GM23338 (cell line): ENCODE measurements at regions not wholly inside any gene's neighbourhood (a gene's known extent, or its start where the extent isn't known, plus 50 kb on each side); places are given as distances from the start of the nearest gene placed in this dataset.

Source experiments
- ATAC-seq: fragments of 200-7000 bp; cut with Tn5 transposase; 3 replicates; pipeline ENCODE4 v1.9.1; 2020
- DNase-seq: peaks from one replicate; pipeline ENCODE4 v3.0.0-alpha.2; 2015; ENCODE audit warnings: low spot score
- H2AFZ ChIP-seq: fragments of 200-600 bp; sonication (generic); 2 replicates; pipeline ENCODE4 v1.8.0; 2016; ENCODE audit warnings: antibody characterized with exemption, mild to moderate bottlenecking, moderate library complexity
- H3F3A ChIP-seq: fragments of 200-600 bp; sonication (generic); replicated peaks from 2 replicates; pipeline ENCODE4 v1.8.0; 2017; ENCODE audit warnings: antibody characterized with exemption, mixed run types, low read depth
- H3K27ac ChIP-seq: fragments of 200-600 bp; sonication (generic); 2 replicates; pipeline ENCODE4 v1.6.1; 2016; ENCODE audit warnings: low read depth
- H3K27me3 ChIP-seq: fragments of 200-600 bp; sonication (generic); 2 replicates; pipeline ENCODE4 v1.8.0; 2016; ENCODE audit warnings: mild to moderate bottlenecking, mixed run types, moderate library complexity; ENCODE audit not compliant: insufficient read depth
- H3K36me3 ChIP-seq: fragments of 200-600 bp; sonication (generic); 2 replicates; pipeline ENCODE4 v1.8.0; 2016; ENCODE audit warnings: mild to moderate bottlenecking; ENCODE audit not compliant: insufficient read depth
- H3K4me1 ChIP-seq: fragments of 200-600 bp; sonication (generic); 2 replicates; pipeline ENCODE4 v1.8.0; 2016; ENCODE audit warnings: mild to moderate bottlenecking, moderate library complexity; ENCODE audit not compliant: insufficient read depth
- H3K4me2 ChIP-seq: fragments of 200-600 bp; sonication (generic); 2 replicates; pipeline ENCODE4 v1.7.1; 2017; ENCODE audit warnings: mixed run types
- H3K4me3 ChIP-seq: fragments of 200-600 bp; sonication (generic); 2 replicates; pipeline ENCODE4 v1.6.1; 2016; ENCODE audit warnings: mixed run types
- H3K79me2 ChIP-seq: fragments of 200-600 bp; sonication (generic); replicated peaks from 2 replicates; pipeline ENCODE4 v1.8.0; 2017; ENCODE audit warnings: mild to moderate bottlenecking; ENCODE audit not compliant: insufficient read depth
- H3K9me2 ChIP-seq: fragments of 200-600 bp; sonication (generic); 2 replicates; pipeline ENCODE4 v1.8.0; 2017; ENCODE audit not compliant: insufficient read depth
- H4K20me1 ChIP-seq: fragments of 200-600 bp; sonication (generic); replicated peaks from 2 replicates; pipeline ENCODE4 v1.8.0; 2017; ENCODE audit warnings: mild to moderate bottlenecking; ENCODE audit not compliant: insufficient read depth
- H3K27ac Mint-ChIP-seq: 2 replicates; pipeline ENCODE4 v1.8.0; 2020; ENCODE audit warnings: inconsistent platforms, mild to moderate bottlenecking, moderate library complexity, mixed read lengths
- H3K27me3 Mint-ChIP-seq: 3 replicates; pipeline ENCODE4 v1.8.0; 2022; ENCODE audit warnings: low read depth, mild to moderate bottlenecking, moderate library complexity, mixed read lengths, inconsistent platforms; ENCODE audit not compliant: insufficient read depth, poor library complexity
- H3K36me3 Mint-ChIP-seq: 3 replicates; pipeline ENCODE4 v1.8.0; 2021; ENCODE audit warnings: low read depth, mild to moderate bottlenecking, inconsistent platforms, moderate library complexity, mixed read lengths
- H3K4me1 Mint-ChIP-seq: 3 replicates; pipeline ENCODE4 v1.8.0; 2020; ENCODE audit warnings: mild to moderate bottlenecking, inconsistent platforms, mixed read lengths
- H3K4me3 Mint-ChIP-seq: 3 replicates; pipeline ENCODE4 v1.8.0; 2021; ENCODE audit warnings: moderate library complexity, mild to moderate bottlenecking, inconsistent platforms, mixed read lengths
- H3K9me3 Mint-ChIP-seq: 3 replicates; pipeline ENCODE4 v1.8.0; 2020; ENCODE audit warnings: moderate library complexity, mild to moderate bottlenecking, inconsistent platforms, mixed read lengths
- CREB1 ChIP-seq: fragments of 250-450 bp; sonication (Bioruptor Pico); IDR thresholded peaks from 2 replicates; pipeline ENCODE4 v1.5.0; 2020; ENCODE audit warnings: low read depth, mild to moderate bottlenecking, moderate library complexity
- ETS1 ChIP-seq: IDR thresholded peaks from 2 replicates; pipeline ENCODE4 v1.6.1; 2016; ENCODE audit warnings: antibody characterized with exemption
- EZH2 ChIP-seq: fragments of 200-600 bp; sonication (generic); IDR thresholded peaks from one replicate; pipeline ENCODE4 v1.8.0; 2017; ENCODE audit warnings: antibody characterized with exemption, mild to moderate bottlenecking, low read depth; ENCODE audit not compliant: unreplicated experiment
- EZH2phosphoT487 ChIP-seq: fragments of 200-600 bp; sonication (generic); IDR thresholded peaks from one replicate; pipeline ENCODE4 v1.8.1; 2018; ENCODE audit warnings: antibody characterized with exemption; ENCODE audit not compliant: unreplicated experiment
- JUNB ChIP-seq: IDR thresholded peaks from one replicate; pipeline ENCODE4 v1.6.1; 2016; ENCODE audit warnings: antibody characterized with exemption; ENCODE audit not compliant: unreplicated experiment
- NANOG ChIP-seq: IDR thresholded peaks from 2 replicates; pipeline ENCODE4 v1.6.1; 2016; ENCODE audit warnings: antibody characterized with exemption, borderline replicate concordance
- POLR2AphosphoS5 ChIP-seq: IDR thresholded peaks from 2 replicates; pipeline ENCODE4 v1.6.1; 2016; ENCODE audit warnings: antibody characterized with exemption, low read depth
- REST ChIP-seq: IDR thresholded peaks from one replicate; pipeline ENCODE4 v1.6.1; 2018; ENCODE audit warnings: antibody characterized with exemption; ENCODE audit not compliant: unreplicated experiment
- STAT1 ChIP-seq: IDR thresholded peaks from one replicate; pipeline ENCODE4 v1.6.1; 2016; ENCODE audit warnings: antibody characterized with exemption; ENCODE audit not compliant: unreplicated experiment
- ZNF114 ChIP-seq: fragments of 250-450 bp; sonication (Bioruptor Pico); IDR thresholded peaks from 2 replicates; pipeline ENCODE4 v1.5.0; 2020; ENCODE audit warnings: mild to moderate bottlenecking, moderate library complexity
- ZNF331 ChIP-seq: fragments of 250-450 bp; sonication (Bioruptor Pico); IDR thresholded peaks from 2 replicates; pipeline ENCODE4 v1.5.0; 2020; ENCODE audit warnings: low read depth, mild to moderate bottlenecking, moderate library complexity
- TF ChIP-seq, protein P1 (sequence below): fragments of 250-450 bp; sonication (Bioruptor Pico); IDR thresholded peaks from 2 replicates; pipeline ENCODE4 v1.5.0; 2020; ENCODE audit warnings: mild to moderate bottlenecking, moderate library complexity

DNA sequence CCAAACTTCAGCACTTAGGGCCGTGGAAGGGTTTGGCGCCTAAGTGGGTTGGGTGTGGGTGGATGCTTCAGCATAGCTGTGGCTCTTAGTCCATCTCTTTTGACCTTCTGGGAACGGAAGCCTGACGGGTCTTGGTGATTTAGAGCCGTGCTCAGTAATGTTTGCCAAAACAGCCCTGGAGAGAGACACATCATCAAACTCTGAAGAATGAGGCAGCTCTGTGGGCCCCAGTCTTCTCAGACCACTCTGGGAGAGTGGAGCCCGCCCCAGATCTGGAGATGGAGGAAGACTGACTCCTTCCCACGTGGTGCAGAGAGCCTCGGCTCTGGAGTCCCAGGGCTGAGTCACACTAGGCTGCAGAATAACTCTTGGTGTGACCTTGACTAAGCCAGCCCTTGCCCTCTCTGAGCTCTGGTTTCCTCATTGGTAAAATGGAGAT is 168.9 kb downstream of the C11orf91 start:
- Histone ChIP-seq H3K36me3 (no peaks in the 10 kb centered on the region; the same call in 1 of the 2 replicates), H3F3A (no peaks in the 10 kb centered on the region), H2AFZ (no peak overlapping the region), H3K27ac (no peak overlapping the region), H3K9me2 (no peaks in the 10 kb centered on the region), H3K27me3 (no peaks in the 10 kb centered on the region), H4K20me1 (no peaks in the 10 kb centered on the region), H3K4me1 (no peaks in the 10 kb centered on the region; the same call in 1 of the 2 replicates), H3K79me2 (no peaks in the 10 kb centered on the region), H3K4me3 (no peak overlapping the region), H3K4me2 (no peak overlapping the region)
- TF ChIP-seq STAT1 (no peak), ZNF114 (no peak), JUNB (no peak)
- no peak for DNase-seq
- no peaks in the 10 kb centered on the region; the same call in 2 of the 3 replicates for H3K36me3 Mint-ChIP-seq
- no peaks in the 10 kb centered on the region for H3K27me3 Mint-ChIP-seq
- no peak overlapping the region for H3K4me3 Mint-ChIP-seq
- peaks cover 7% of the 10 kb centered on the region; the same call in 2 of the 3 replicates for H3K9me3 Mint-ChIP-seq
- H3K27ac Mint-ChIP-seq = no peak overlapping the region
- no peak for ATAC-seq
- no peaks in the 10 kb centered on the region for H3K4me1 Mint-ChIP-seq

- peaks cover 2% of the 10 kb centered on the region; the same call in 1 of the 3 replicates for H3K4me1 Mint-ChIP-seq
- Histone ChIP-seq H3K4me1 (no peaks in the 10 kb centered on the region; the same call in 1 of the 2 replicates), H3K27ac (no peak overlapping the region), H3K4me2 (no peak overlapping the region), H4K20me1 (no peaks in the 10 kb centered on the region), H3K27me3 (no peaks in the 10 kb centered on the region), H3K36me3 (no peaks in the 10 kb centered on the region; the same call in 1 of the 2 replicates), H3K79me2 (no peaks in the 10 kb centered on the region), H3F3A (no peaks in the 10 kb centered on the region), H3K4me3 (no peak overlapping the region), H2AFZ (no peak overlapping the region), H3K9me2 (no peaks in the 10 kb centered on the region)
- no peak for DNase-seq
- no peaks in the 10 kb centered on the region for H3K27me3 Mint-ChIP-seq
- no peak overlapping the region for H3K4me3 Mint-ChIP-seq
- no peak for ATAC-seq
- no peak overlapping the region for H3K27ac Mint-ChIP-seq
- no peaks in the 10 kb centered on the region; the same call in 2 of the 3 replicates for H3K36me3 Mint-ChIP-seq
- peaks cover 7% of the 10 kb centered on the region; the same call in 2 of the 3 replicates for H3K9me3 Mint-ChIP-seq
- TF ChIP-seq REST (no peak), ZNF114 (no peak), NANOG (no peak), POLR2AphosphoS5 (no peak), CREB1 (no peak), ETS1 (no peak), EZH2 (no peak), STAT1 (no peak), ZNF331 (CRISPR knock-in tag) (no peak), JUNB (no peak), EZH2phosphoT487 (no peak)
- TF ChIP-seq, protein P1, sequence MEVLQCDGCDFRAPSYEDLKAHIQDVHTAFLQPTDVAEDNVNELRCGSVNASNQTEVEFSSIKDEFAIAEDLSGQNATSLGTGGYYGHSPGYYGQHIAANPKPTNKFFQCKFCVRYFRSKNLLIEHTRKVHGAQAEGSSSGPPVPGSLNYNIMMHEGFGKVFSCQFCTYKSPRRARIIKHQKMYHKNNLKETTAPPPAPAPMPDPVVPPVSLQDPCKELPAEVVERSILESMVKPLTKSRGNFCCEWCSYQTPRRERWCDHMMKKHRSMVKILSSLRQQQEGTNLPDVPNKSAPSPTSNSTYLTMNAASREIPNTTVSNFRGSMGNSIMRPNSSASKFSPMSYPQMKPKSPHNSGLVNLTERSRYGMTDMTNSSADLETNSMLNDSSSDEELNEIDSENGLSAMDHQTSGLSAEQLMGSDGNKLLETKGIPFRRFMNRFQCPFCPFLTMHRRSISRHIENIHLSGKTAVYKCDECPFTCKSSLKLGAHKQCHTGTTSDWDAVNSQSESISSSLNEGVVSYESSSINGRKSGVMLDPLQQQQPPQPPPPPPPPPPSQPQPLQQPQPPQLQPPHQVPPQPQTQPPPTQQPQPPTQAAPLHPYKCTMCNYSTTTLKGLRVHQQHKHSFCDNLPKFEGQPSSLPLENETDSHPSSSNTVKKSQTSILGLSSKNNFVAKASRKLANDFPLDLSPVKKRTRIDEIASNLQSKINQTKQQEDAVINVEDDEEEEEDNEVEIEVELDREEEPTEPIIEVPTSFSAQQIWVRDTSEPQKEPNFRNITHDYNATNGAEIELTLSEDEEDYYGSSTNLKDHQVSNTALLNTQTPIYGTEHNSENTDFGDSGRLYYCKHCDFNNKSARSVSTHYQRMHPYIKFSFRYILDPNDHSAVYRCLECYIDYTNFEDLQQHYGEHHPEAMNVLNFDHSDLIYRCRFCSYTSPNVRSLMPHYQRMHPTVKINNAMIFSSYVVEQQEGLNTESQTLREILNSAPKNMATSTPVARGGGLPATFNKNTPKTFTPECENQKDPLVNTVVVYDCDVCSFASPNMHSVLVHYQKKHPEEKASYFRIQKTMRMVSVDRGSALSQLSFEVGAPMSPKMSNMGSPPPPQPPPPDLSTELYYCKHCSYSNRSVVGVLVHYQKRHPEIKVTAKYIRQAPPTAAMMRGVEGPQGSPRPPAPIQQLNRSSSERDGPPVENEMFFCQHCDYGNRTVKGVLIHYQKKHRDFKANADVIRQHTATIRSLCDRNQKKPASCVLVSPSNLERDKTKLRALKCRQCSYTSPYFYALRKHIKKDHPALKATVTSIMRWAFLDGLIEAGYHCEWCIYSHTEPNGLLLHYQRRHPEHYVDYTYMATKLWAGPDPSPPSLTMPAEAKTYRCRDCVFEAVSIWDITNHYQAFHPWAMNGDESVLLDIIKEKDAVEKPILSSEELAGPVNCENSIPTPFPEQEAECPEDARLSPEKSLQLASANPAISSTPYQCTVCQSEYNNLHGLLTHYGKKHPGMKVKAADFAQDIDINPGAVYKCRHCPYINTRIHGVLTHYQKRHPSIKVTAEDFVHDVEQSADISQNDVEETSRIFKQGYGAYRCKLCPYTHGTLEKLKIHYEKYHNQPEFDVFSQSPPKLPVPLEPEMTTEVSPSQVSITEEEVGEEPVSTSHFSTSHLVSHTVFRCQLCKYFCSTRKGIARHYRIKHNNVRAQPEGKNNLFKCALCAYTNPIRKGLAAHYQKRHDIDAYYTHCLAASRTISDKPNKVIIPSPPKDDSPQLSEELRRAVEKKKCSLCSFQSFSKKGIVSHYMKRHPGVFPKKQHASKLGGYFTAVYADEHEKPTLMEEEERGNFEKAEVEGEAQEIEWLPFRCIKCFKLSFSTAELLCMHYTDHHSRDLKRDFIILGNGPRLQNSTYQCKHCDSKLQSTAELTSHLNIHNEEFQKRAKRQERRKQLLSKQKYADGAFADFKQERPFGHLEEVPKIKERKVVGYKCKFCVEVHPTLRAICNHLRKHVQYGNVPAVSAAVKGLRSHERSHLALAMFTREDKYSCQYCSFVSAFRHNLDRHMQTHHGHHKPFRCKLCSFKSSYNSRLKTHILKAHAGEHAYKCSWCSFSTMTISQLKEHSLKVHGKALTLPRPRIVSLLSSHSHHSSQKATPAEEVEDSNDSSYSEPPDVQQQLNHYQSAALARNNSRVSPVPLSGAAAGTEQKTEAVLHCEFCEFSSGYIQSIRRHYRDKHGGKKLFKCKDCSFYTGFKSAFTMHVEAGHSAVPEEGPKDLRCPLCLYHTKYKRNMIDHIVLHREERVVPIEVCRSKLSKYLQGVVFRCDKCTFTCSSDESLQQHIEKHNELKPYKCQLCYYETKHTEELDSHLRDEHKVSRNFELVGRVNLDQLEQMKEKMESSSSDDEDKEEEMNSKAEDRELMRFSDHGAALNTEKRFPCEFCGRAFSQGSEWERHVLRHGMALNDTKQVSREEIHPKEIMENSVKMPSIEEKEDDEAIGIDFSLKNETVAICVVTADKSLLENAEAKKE (CRISPR knock-in tag) = no peak
Observed at GRCh38 chr11:33530815-33531214, 169.8 kb downstream of the C11orf91 start.
